MM.1S (cell line): ENCODE measurements at regions not wholly inside any gene's neighbourhood (a gene's known extent, or its start where the extent isn't known, plus 50 kb on each side); places are given as distances from the start of the nearest gene placed in this dataset.

Experiments used
- CTCF ChIP-seq: fragments of 300-600 bp; sonication (generic); IDR thresholded peaks from 2 replicates; pipeline ENCODE4 v1.5.1; 2016; ENCODE audit warnings: antibody characterized with exemption, low read length, mixed read lengths
- EZH2 ChIP-seq: fragments of 300-600 bp; sonication (generic); optimal IDR thresholded peaks from 2 replicates; pipeline ENCODE3; 2017; ENCODE audit warnings: low read depth, mild to moderate bottlenecking, antibody characterized with exemption, low read length, mixed read lengths

DNA sequence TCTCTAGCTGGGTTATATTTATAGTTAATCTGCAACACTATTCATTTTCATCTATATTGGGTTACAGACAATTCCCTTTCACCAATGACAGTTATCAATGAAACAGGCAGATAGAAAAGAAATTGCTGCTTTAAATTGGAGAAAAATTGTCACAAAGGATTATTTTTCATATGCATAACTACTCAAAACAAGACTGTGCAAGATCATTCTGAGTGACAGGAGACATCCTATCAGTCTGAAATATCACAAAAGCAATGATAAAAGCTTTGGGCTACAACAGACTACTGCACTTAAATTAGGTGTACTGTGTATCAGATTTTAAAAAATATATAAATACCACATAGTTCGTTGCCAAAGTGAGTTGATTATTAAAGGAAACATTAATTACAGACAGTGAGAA lies 722.6 kb downstream of the ARAP2 start:
- TF ChIP-seq CTCF (no peak), EZH2 (no peak)
